GM12873 (cell line): ENCODE measurements at regions not wholly inside any gene's neighbourhood (a gene's known extent, or its start where the extent isn't known, plus 50 kb on each side); places are given as distances from the start of the nearest gene placed in this dataset.

Source experiments
- CTCF ChIP-seq: IDR thresholded peaks from 2 replicates; pipeline ENCODE4 v1.5.1; 2012; ENCODE audit warnings: low read depth, mild to moderate bottlenecking, moderate library complexity, low read length, control low read depth; ENCODE audit not compliant: insufficient read depth; ENCODE audit errors: missing control alignments

GRCh38 chr15:62242999-62243398 lies 77.9 kb upstream of the C2CD4B start:
- no peak for TF ChIP-seq CTCF

GRCh38 chr15:62244762-62245161 lies 79.7 kb upstream of the C2CD4B start:
- TF ChIP-seq CTCF, result no peak

DNA sequence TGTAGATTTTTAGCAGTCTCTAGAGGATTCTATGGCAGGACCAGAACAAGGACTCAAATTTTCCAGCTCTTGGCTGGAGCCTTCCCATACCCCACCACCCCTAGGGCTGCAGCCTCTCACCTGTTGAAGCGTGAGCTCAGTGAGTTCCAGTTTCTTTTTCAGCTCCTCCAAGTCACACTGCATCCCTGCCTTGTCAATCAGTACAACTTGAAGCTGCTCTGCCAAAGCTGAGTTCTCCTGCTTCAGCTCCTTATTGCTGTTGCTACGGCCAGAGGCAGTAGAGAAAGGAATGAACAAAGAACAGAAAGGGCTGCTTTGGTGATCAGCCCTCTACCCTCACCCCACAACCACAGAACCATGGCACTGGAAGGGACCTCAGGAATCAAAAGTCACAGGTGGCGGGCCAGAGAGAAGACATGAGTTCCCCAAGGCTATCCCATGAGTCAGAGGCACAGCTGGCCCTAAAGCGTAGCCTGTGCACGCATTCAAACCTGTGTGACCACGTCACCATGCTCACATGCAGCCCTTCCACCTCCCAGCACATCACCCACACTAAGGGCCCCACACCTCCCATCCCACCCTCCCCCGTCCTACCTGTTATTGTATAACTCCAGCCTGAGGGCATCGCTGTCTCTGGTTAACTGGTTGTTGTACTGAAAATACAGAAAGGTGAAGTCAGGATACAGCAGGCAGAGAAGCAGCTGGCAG lies 83.3 kb upstream of the C2CD4B start:
- TF ChIP-seq CTCF, result no peak

GRCh38 chr15:62249501-62249900 lies 84.4 kb upstream of the C2CD4B start:
- TF ChIP-seq CTCF, result no peak

- no peak for TF ChIP-seq CTCF
These were observed 85.1 kb upstream of the C2CD4B start for GRCh38 chr15:62250186-62250585.

- no peak for TF ChIP-seq CTCF
These were observed 85.9 kb upstream of the C2CD4B start for GRCh38 chr15:62250978-62251377.

- no peak for TF ChIP-seq CTCF
These were observed 88.2 kb upstream of the C2CD4B start for GRCh38 chr15:62253294-62253693.
